H1 (cell line): ENCODE measurements at regions not wholly inside any gene's neighbourhood (a gene's known extent, or its start where the extent isn't known, plus 50 kb on each side); places are given as distances from the start of the nearest gene placed in this dataset.

ENCODE experiments used
- TF ChIP-seq, protein P1 (sequence below): fragments of 300-600 bp; sonication (generic); IDR thresholded peaks from 2 replicates; pipeline ENCODE4 v1.7.1; 2012; ENCODE audit warnings: low read length, moderate library complexity, mild to moderate bottlenecking, inconsistent platforms; ENCODE audit not compliant: insufficient replicate concordance

DNA sequence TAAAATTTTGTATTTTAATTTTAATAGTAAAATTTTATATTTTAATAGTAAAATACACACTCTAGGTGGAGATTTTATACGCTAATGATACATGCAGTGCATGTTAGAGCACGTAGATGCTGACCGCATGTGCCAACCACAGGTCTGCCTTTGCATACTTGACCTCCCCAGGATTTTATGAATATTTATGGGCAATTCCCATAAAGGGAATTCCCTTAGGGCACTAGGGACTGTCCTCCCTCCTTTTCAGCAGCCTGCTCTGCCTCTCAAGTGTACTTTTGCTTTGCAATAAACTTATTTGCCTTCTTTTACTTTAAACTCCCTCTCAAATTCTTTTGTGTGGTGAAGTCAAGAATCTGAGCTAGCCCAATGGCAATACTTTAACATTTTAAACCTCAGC, 217.7 kb upstream of the CDH8 start (continued):
- TF ChIP-seq, protein P1, sequence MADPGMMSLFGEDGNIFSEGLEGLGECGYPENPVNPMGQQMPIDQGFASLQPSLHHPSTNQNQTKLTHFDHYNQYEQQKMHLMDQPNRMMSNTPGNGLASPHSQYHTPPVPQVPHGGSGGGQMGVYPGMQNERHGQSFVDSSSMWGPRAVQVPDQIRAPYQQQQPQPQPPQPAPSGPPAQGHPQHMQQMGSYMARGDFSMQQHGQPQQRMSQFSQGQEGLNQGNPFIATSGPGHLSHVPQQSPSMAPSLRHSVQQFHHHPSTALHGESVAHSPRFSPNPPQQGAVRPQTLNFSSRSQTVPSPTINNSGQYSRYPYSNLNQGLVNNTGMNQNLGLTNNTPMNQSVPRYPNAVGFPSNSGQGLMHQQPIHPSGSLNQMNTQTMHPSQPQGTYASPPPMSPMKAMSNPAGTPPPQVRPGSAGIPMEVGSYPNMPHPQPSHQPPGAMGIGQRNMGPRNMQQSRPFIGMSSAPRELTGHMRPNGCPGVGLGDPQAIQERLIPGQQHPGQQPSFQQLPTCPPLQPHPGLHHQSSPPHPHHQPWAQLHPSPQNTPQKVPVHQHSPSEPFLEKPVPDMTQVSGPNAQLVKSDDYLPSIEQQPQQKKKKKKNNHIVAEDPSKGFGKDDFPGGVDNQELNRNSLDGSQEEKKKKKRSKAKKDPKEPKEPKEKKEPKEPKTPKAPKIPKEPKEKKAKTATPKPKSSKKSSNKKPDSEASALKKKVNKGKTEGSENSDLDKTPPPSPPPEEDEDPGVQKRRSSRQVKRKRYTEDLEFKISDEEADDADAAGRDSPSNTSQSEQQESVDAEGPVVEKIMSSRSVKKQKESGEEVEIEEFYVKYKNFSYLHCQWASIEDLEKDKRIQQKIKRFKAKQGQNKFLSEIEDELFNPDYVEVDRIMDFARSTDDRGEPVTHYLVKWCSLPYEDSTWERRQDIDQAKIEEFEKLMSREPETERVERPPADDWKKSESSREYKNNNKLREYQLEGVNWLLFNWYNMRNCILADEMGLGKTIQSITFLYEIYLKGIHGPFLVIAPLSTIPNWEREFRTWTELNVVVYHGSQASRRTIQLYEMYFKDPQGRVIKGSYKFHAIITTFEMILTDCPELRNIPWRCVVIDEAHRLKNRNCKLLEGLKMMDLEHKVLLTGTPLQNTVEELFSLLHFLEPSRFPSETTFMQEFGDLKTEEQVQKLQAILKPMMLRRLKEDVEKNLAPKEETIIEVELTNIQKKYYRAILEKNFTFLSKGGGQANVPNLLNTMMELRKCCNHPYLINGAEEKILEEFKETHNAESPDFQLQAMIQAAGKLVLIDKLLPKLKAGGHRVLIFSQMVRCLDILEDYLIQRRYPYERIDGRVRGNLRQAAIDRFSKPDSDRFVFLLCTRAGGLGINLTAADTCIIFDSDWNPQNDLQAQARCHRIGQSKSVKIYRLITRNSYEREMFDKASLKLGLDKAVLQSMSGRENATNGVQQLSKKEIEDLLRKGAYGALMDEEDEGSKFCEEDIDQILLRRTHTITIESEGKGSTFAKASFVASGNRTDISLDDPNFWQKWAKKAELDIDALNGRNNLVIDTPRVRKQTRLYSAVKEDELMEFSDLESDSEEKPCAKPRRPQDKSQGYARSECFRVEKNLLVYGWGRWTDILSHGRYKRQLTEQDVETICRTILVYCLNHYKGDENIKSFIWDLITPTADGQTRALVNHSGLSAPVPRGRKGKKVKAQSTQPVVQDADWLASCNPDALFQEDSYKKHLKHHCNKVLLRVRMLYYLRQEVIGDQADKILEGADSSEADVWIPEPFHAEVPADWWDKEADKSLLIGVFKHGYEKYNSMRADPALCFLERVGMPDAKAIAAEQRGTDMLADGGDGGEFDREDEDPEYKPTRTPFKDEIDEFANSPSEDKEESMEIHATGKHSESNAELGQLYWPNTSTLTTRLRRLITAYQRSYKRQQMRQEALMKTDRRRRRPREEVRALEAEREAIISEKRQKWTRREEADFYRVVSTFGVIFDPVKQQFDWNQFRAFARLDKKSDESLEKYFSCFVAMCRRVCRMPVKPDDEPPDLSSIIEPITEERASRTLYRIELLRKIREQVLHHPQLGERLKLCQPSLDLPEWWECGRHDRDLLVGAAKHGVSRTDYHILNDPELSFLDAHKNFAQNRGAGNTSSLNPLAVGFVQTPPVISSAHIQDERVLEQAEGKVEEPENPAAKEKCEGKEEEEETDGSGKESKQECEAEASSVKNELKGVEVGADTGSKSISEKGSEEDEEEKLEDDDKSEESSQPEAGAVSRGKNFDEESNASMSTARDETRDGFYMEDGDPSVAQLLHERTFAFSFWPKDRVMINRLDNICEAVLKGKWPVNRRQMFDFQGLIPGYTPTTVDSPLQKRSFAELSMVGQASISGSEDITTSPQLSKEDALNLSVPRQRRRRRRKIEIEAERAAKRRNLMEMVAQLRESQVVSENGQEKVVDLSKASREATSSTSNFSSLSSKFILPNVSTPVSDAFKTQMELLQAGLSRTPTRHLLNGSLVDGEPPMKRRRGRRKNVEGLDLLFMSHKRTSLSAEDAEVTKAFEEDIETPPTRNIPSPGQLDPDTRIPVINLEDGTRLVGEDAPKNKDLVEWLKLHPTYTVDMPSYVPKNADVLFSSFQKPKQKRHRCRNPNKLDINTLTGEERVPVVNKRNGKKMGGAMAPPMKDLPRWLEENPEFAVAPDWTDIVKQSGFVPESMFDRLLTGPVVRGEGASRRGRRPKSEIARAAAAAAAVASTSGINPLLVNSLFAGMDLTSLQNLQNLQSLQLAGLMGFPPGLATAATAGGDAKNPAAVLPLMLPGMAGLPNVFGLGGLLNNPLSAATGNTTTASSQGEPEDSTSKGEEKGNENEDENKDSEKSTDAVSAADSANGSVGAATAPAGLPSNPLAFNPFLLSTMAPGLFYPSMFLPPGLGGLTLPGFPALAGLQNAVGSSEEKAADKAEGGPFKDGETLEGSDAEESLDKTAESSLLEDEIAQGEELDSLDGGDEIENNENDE = no peak
- TF ChIP-seq, all 59 proteins: peak for 0
